ENCODE measurements at regions not wholly inside any gene's neighbourhood (a gene's known extent, or its start where the extent isn't known, plus 50 kb on each side); places are given as distances from the start of the nearest gene placed in this dataset.
"Not testable (repeated sequence)": the region's sequence is repeated elsewhere in the genome, so short reads cannot be mapped to it uniquely, and the experiment has no call there.

DNA sequence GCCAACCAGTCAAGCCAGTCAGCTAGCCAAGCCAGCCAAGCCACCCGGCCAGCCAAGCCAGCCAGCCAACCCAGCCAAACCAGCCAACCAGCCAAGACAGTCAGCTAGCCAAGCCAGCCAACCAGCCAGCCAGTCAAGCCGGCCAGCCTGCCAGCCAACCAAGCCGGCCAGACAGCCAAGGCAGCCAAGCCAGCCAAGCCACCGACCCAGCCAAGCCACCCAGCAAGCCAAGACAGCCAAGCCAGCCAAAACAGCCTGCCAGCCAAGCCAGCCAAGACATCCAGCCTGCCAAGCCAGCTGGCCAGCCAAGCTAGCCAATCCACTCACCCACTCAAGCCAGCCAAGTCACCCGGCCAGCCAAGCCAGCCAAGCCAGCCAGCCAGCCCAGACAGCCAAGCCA is 1599.2 kb downstream of the RPIA start:
- H3K4me3 ChIP-seq (ENCODE audit: low read length); H3K36me3 ChIP-seq (ENCODE audit: control insufficient read depth, insufficient read depth, low read length); H3K27me3 ChIP-seq (ENCODE audit: control insufficient read depth, insufficient read depth, low read length); H3K27ac ChIP-seq (ENCODE audit: low read length); DNase-seq; H3K9me3 ChIP-seq (replicated peaks; ENCODE audit: control insufficient read depth, low read depth, low read length); H3K4me1 ChIP-seq (ENCODE audit: control insufficient read depth, insufficient read depth, low read length): not testable (repeated sequence)
- no CpG with 5 or more reads among the region's 5 CpGs for WGBS (ENCODE audit: insufficient coverage)

GRCh38 chr2:90291168-90291883 is 1599.9 kb downstream of the RPIA start:
- not testable (repeated sequence) for H3K9me3 ChIP-seq (replicated peaks; ENCODE audit: control insufficient read depth, low read depth, low read length); H3K4me3 ChIP-seq (ENCODE audit: low read length); DNase-seq; H3K36me3 ChIP-seq (ENCODE audit: control insufficient read depth, insufficient read depth, low read length); H3K27me3 ChIP-seq (ENCODE audit: control insufficient read depth, insufficient read depth, low read length); H3K4me1 ChIP-seq (ENCODE audit: control insufficient read depth, insufficient read depth, low read length); H3K27ac ChIP-seq (ENCODE audit: low read length)
- WGBS (ENCODE audit: insufficient coverage): no CpG with 5 or more reads among the region's 5 CpGs

GRCh38 chr2:90291934-90292333 is 1600.5 kb downstream of the RPIA start:
- H3K9me3 ChIP-seq (replicated peaks; ENCODE audit: control insufficient read depth, low read depth, low read length); H3K36me3 ChIP-seq (ENCODE audit: control insufficient read depth, insufficient read depth, low read length); H3K27ac ChIP-seq (ENCODE audit: low read length); H3K27me3 ChIP-seq (ENCODE audit: control insufficient read depth, insufficient read depth, low read length); H3K4me3 ChIP-seq (ENCODE audit: low read length); H3K4me1 ChIP-seq (ENCODE audit: control insufficient read depth, insufficient read depth, low read length); DNase-seq: not testable (repeated sequence)
- no CpG with 5 or more reads among the region's 1 CpG for WGBS (ENCODE audit: insufficient coverage)

- not testable (repeated sequence) for H3K36me3 ChIP-seq (ENCODE audit: control insufficient read depth, insufficient read depth, low read length); H3K4me1 ChIP-seq (ENCODE audit: control insufficient read depth, insufficient read depth, low read length); DNase-seq; H3K27ac ChIP-seq (ENCODE audit: low read length); H3K9me3 ChIP-seq (replicated peaks; ENCODE audit: control insufficient read depth, low read depth, low read length); H3K4me3 ChIP-seq (ENCODE audit: low read length); H3K27me3 ChIP-seq (ENCODE audit: control insufficient read depth, insufficient read depth, low read length)
- no CpG with 5 or more reads among the region's 4 CpGs for WGBS (ENCODE audit: insufficient coverage)
Observed at GRCh38 chr2:90292451-90292850, 1601.0 kb downstream of the RPIA start.

DNA sequence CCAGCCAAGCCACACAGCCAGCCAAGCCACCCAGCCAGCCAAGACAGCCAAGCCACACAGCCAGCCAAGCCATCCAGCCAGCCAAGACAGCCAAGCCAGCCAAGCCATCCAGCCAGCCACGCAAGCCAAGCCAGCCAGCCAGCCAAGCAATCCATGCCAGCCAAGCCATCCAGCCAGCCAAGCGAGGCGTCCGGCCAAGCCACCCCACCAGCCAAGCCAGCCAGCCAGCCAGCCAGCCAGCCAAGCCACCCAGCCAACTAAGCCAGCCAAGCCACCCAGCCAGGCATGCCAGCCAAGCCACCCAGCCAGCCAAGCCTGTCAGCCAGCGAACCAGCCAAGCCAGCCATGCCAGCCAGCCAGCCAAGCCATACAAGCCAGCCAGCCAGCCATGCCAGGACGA is 1601.8 kb downstream of the RPIA start:
- H3K36me3 ChIP-seq (ENCODE audit: control insufficient read depth, insufficient read depth, low read length); H3K4me1 ChIP-seq (ENCODE audit: control insufficient read depth, insufficient read depth, low read length); H3K27me3 ChIP-seq (ENCODE audit: control insufficient read depth, insufficient read depth, low read length); H3K4me3 ChIP-seq (ENCODE audit: low read length); H3K27ac ChIP-seq (ENCODE audit: low read length); H3K9me3 ChIP-seq (replicated peaks; ENCODE audit: control insufficient read depth, low read depth, low read length); DNase-seq: not testable (repeated sequence)
- no CpG with 5 or more reads among the region's 6 CpGs for WGBS (ENCODE audit: insufficient coverage)

DNA sequence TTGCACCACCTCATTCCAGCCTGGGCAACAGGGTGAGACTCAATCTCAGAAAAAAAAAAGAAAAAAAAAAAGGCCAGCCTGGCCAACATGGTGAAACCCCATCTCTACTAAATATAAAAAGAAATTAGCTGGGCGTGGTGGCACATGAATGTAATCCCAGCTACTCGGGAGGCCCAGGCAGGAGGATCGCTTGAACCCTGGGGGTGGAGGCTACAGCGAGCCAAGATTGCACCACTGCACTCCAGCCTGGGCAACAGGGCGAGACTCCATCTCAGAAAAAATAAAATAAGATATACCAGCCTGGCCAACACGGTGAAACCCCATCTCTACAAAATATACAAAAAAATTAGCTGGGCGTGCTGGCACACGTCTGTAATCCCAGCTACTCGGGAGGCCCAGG is 1602.3 kb downstream of the RPIA start:
- DNase-seq; H3K27me3 ChIP-seq (ENCODE audit: control insufficient read depth, insufficient read depth, low read length); H3K9me3 ChIP-seq (replicated peaks; ENCODE audit: control insufficient read depth, low read depth, low read length); H3K36me3 ChIP-seq (ENCODE audit: control insufficient read depth, insufficient read depth, low read length); H3K4me1 ChIP-seq (ENCODE audit: control insufficient read depth, insufficient read depth, low read length); H3K27ac ChIP-seq (ENCODE audit: low read length); H3K4me3 ChIP-seq (ENCODE audit: low read length): not testable (repeated sequence)
- WGBS (ENCODE audit: insufficient coverage): no CpG with 5 or more reads among the region's 9 CpGs

- not testable (repeated sequence) for DNase-seq; H3K27ac ChIP-seq (ENCODE audit: low read length); H3K27me3 ChIP-seq (ENCODE audit: control insufficient read depth, insufficient read depth, low read length); H3K4me1 ChIP-seq (ENCODE audit: control insufficient read depth, insufficient read depth, low read length); H3K9me3 ChIP-seq (replicated peaks; ENCODE audit: control insufficient read depth, low read depth, low read length); H3K4me3 ChIP-seq (ENCODE audit: low read length); H3K36me3 ChIP-seq (ENCODE audit: control insufficient read depth, insufficient read depth, low read length)
- WGBS (ENCODE audit: insufficient coverage): no CpG with 5 or more reads among the region's 17 CpGs
Observed at GRCh38 chr2:90295036-90295750, 1603.7 kb downstream of the RPIA start.

DNA sequence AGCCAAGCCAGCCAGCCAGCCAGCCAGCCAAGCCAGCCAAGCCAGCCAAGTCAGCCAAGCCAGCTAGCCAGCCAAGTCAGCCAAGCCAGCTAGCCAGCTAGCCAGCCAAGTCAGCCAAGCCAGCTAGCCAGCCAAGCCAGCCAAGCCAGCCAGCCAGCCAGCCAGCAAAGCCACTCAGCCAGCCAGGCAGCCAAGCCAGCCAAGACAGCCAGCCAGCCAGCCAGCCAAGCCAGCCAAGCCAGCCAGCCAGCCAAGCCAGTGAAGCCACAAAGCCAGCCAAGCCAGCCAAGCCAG is 1605.0 kb downstream of the RPIA start:
- H3K27me3 ChIP-seq (ENCODE audit: control insufficient read depth, insufficient read depth, low read length); H3K36me3 ChIP-seq (ENCODE audit: control insufficient read depth, insufficient read depth, low read length); DNase-seq; H3K9me3 ChIP-seq (replicated peaks; ENCODE audit: control insufficient read depth, low read depth, low read length); H3K27ac ChIP-seq (ENCODE audit: low read length); H3K4me1 ChIP-seq (ENCODE audit: control insufficient read depth, insufficient read depth, low read length); H3K4me3 ChIP-seq (ENCODE audit: low read length): not testable (repeated sequence)

GRCh38 chr2:90297701-90298100 is 1606.2 kb downstream of the RPIA start:
- H3K4me1 ChIP-seq (ENCODE audit: control insufficient read depth, insufficient read depth, low read length); H3K9me3 ChIP-seq (replicated peaks; ENCODE audit: control insufficient read depth, low read depth, low read length); H3K27ac ChIP-seq (ENCODE audit: low read length); DNase-seq; H3K4me3 ChIP-seq (ENCODE audit: low read length); H3K27me3 ChIP-seq (ENCODE audit: control insufficient read depth, insufficient read depth, low read length); H3K36me3 ChIP-seq (ENCODE audit: control insufficient read depth, insufficient read depth, low read length): not testable (repeated sequence)
- no CpG with 5 or more reads among the region's 2 CpGs for WGBS (ENCODE audit: insufficient coverage)

DNA sequence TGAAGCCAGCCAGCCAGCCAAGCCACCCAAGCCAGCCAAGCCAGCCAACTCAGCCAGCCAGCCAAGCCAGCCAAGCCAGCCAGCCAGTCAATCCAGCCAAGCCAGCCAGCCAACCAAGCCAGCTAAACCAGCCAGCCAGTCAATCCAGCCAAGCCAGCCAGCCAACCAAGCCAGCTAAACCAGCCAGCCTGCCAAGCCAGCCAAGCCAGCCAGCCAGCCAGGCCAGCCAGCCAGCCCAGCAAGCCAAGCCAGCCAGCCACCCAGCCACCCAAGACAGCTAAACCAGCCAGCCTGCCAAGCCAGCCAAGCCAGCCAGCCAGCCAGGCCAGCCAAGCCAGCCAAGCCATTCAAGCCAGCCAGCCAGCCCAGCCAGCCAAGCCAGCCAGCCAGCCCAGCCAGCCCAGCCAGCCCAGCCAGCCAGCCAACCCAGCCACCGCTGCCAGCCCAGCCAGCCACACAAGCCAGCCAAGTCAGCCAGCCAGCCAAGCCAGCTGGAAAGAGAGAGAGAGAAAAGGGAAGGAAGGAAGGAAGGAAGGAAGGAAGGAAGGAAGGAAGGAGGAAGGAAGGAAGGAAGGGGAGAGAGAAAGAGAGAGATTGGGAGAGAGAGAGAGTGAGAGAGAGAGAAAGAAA is 1606.8 kb downstream of the RPIA start:
- H3K4me3 ChIP-seq (ENCODE audit: low read length); H3K9me3 ChIP-seq (replicated peaks; ENCODE audit: control insufficient read depth, low read depth, low read length); H3K27me3 ChIP-seq (ENCODE audit: control insufficient read depth, insufficient read depth, low read length); H3K4me1 ChIP-seq (ENCODE audit: control insufficient read depth, insufficient read depth, low read length); DNase-seq; H3K27ac ChIP-seq (ENCODE audit: low read length); H3K36me3 ChIP-seq (ENCODE audit: control insufficient read depth, insufficient read depth, low read length): not testable (repeated sequence)
- no CpG with 5 or more reads among the region's 1 CpG for WGBS (ENCODE audit: insufficient coverage)

Measured in muscle of leg (tissue), 3 donors.